ENCODE measurements at regions not wholly inside any gene's neighbourhood (a gene's known extent, or its start where the extent isn't known, plus 50 kb on each side); places are given as distances from the start of the nearest gene placed in this dataset.

DNA sequence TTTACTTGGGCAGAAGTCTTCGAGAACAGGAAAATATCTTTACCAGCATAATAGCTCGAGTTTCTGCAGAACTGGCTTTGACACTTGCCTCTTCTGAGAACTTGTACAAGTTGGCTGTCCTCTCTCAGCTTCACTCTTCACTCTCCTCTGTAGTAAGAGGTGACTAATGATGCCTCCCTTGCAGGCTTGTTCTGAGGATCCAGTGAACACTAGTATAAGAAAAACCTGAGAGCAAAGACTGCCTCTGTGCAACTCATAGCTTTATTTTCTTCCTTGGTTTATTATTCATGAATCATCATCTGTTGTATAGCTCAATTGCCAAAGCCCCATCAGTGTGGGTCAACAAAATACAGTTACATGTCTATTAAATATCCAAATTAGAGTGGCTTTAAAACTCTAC, 266.7 kb upstream of the CLNK start (continued):
- TF ChIP-seq MYC (IDR thresholded peaks at IDR 0.05; ENCODE audit: borderline replicate concordance, low read length) (no peak), TFCP2L1 (CRISPR knock-in tag; IDR thresholded peaks at IDR 0.05) (no peak), RFX5 (IDR thresholded peaks at IDR 0.05) (no peak), NR3C1 (IDR thresholded peaks at IDR 0.05) (no peak), SMC3 (IDR thresholded peaks at IDR 0.05) (no peak), EP300 (IDR thresholded peaks at IDR 0.05) (no peak)

DNA sequence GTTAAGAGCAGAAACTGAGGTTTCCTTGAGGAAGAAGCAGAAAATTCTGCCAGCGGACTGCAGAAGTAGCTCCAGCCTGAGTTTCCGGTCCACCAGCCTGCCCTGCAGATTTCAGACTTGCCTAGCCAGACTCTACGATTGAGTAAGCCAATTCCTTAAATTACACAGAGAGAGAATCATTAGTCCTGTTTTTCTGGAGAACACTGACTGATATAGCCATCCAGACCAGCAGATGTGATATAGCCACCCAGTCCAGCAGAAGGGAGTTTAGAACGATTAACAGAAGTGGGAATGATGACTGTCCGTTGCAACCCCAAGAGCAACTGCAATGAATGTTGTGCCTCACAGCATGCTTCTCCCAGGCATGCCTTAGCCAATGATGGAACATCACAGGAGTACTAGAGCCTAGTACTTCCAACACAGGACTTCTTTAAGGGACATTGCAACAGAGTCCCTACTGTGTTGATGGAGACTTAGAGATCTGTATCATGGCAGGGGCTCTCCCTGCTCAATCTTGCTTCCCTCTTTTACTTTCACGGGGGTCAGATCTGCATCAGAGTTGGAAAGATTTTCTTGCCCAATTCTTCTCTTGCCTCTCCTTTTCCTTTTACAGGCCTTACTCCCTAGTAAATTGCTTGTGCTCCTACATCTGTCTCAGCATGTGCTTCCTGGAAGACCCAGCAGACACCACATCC, 264.6 kb upstream of the CLNK start:
- H3K4me3 ChIP-seq = no peak overlapping the region
- no peak overlapping the region for H3K4me2 ChIP-seq
- no peak for FAIRE-seq
- no peak for ATAC-seq
- H3K4me1 ChIP-seq = no peaks in the 10 kb centered on the region
- H3K9me3 ChIP-seq = no peaks in the 10 kb centered on the region
- POLR2A ChIA-PET = no interaction called here
- DNase-seq (ENCODE audit: low read depth in 1 of 2, low spot score in 1 of 2) = no peak
- H3K27ac ChIP-seq = no peak overlapping the region
- WGBS (ENCODE audit: missing lambda C conversion rate) = 7% methylated on average over 6 of the region's 6 CpGs
- TF ChIP-seq CHD2 (IDR thresholded peaks at IDR 0.05; ENCODE audit: low read length, partially characterized antibody) (no peak), HEYL (CRISPR knock-in tag; IDR thresholded peaks at IDR 0.05) (no peak)
- TF ChIP-seq, protein P1, sequence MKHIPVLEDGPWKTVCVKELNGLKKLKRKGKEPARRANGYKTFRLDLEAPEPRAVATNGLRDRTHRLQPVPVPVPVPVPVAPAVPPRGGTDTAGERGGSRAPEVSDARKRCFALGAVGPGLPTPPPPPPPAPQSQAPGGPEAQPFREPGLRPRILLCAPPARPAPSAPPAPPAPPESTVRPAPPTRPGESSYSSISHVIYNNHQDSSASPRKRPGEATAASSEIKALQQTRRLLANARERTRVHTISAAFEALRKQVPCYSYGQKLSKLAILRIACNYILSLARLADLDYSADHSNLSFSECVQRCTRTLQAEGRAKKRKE (CRISPR knock-in tag; IDR thresholded peaks at IDR 0.05; ENCODE audit: low read depth) = no peak
- CTCF ChIA-PET = no interaction called here

DNA sequence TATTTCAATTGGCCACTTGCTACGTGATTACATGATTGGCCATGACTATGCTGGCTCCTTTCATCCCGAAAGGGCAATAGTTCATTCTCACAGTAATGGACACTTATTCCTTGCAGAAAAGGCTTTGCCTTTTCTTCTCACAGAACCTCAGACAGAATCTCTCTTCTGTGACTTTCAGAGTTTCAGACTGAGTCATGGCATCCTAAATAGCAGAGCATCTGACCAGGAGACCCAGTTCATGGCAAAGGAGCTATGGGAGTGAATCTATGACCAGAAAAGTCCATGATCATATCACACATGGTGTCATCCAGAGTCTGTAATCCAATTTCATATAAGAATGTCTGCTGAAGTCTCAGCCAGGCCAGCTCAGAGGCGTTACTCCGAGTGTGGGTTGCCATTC, 263.3 kb upstream of the CLNK start:
- 0% methylated on average over 2 of the region's 4 CpGs for WGBS (ENCODE audit: missing lambda C conversion rate)
- ChIA-PET CTCF (no interaction called here), POLR2A (no interaction called here)
- Histone ChIP-seq H3K27ac (no peak overlapping the region), H3K9me3 (no peaks in the 10 kb centered on the region), H3K4me2 (no peak overlapping the region), H3K4me3 (no peak overlapping the region), H3K4me1 (no peaks in the 10 kb centered on the region)
- FAIRE-seq (no peak), ATAC-seq (no peak), DNase-seq (ENCODE audit: low read depth in 1 of 2, low spot score in 1 of 2) (no peak)
- TF ChIP-seq ZSCAN20 (CRISPR knock-in tag; IDR thresholded peaks at IDR 0.05) (no peak), MYC (IDR thresholded peaks at IDR 0.05; ENCODE audit: borderline replicate concordance, low read length) (no peak), RFX5 (IDR thresholded peaks at IDR 0.05) (no peak), SREBF2 (IDR thresholded peaks at IDR 0.05) (no peak), FOXS1 (CRISPR knock-in tag; IDR thresholded peaks at IDR 0.05) (no peak), ZNF302 (CRISPR knock-in tag; IDR thresholded peaks at IDR 0.05) (no peak)
- TF ChIP-seq, protein P2, sequence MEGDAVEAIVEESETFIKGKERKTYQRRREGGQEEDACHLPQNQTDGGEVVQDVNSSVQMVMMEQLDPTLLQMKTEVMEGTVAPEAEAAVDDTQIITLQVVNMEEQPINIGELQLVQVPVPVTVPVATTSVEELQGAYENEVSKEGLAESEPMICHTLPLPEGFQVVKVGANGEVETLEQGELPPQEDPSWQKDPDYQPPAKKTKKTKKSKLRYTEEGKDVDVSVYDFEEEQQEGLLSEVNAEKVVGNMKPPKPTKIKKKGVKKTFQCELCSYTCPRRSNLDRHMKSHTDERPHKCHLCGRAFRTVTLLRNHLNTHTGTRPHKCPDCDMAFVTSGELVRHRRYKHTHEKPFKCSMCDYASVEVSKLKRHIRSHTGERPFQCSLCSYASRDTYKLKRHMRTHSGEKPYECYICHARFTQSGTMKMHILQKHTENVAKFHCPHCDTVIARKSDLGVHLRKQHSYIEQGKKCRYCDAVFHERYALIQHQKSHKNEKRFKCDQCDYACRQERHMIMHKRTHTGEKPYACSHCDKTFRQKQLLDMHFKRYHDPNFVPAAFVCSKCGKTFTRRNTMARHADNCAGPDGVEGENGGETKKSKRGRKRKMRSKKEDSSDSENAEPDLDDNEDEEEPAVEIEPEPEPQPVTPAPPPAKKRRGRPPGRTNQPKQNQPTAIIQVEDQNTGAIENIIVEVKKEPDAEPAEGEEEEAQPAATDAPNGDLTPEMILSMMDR (IDR thresholded peaks at IDR 0.05) = no peak
- TF ChIP-seq, protein P3, sequence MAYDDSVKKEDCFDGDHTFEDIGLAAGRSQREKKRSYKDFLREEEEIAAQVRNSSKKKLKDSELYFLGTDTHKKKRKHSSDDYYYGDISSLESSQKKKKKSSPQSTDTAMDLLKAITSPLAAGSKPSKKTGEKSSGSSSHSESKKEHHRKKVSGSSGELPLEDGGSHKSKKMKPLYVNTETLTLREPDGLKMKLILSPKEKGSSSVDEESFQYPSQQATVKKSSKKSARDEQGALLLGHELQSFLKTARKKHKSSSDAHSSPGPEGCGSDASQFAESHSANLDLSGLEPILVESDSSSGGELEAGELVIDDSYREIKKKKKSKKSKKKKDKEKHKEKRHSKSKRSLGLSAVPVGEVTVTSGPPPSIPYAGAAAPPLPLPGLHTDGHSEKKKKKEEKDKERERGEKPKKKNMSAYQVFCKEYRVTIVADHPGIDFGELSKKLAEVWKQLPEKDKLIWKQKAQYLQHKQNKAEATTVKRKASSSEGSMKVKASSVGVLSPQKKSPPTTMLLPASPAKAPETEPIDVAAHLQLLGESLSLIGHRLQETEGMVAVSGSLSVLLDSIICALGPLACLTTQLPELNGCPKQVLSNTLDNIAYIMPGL (CRISPR knock-in tag; IDR thresholded peaks at IDR 0.05; ENCODE audit: borderline replicate concordance) = no peak

DNA sequence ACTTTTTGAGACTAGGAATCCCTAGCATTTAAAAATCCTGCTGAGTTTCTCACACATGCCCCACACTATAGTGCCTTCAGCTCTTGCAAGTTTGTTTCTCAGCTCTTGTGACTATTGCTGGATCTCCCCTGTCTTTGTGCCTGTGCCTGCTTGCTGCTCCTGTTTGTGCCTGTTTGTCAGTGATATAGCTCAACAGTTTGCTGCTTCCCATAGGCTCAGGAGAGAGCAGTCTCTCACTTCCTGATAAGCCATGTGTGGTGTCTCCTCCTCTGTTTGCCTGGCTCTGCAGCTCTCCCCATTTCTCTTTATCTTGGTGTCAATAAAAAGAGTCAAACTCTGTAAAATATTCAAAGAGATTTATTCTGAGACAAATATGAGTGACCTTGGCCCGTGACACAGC, 259.8 kb upstream of the CLNK start:
- DNase-seq (ENCODE audit: low read depth in 1 of 2, low spot score in 1 of 2) = no peak
- Histone ChIP-seq H3K4me2 (no peak overlapping the region), H3K27ac (no peak overlapping the region), H3K9me3 (no peaks in the 10 kb centered on the region), H3K4me3 (no peak overlapping the region), H3K4me1 (no peaks in the 10 kb centered on the region)
- POLR2A ChIA-PET = no interaction called here
- CTCF ChIA-PET = no interaction called here
- WGBS (ENCODE audit: missing lambda C conversion rate) = 0% methylated on average over 1 of the region's 1 CpG
- no peak for FAIRE-seq
- ATAC-seq = no peak
- TF ChIP-seq HOXA7 (CRISPR knock-in tag; IDR thresholded peaks at IDR 0.05) = no peak
- no peak for TF ChIP-seq TP53 (CRISPR knock-in tag; IDR thresholded peaks at IDR 0.05)
- TF ChIP-seq MAZ (IDR thresholded peaks at IDR 0.05; ENCODE audit: borderline replicate concordance, low read depth, low read length) = no peak
- TF ChIP-seq JUNB (IDR thresholded peaks at IDR 0.05) = no peak
- TF ChIP-seq TFCP2L1 (CRISPR knock-in tag; IDR thresholded peaks at IDR 0.05) = no peak
- TF ChIP-seq KDM1A (IDR thresholded peaks at IDR 0.05; ENCODE audit: low read depth) = no peak
- TF ChIP-seq EHF (CRISPR knock-in tag; IDR thresholded peaks at IDR 0.05) = no peak
- TF ChIP-seq NR3C1 (IDR thresholded peaks at IDR 0.05) = no peak
- TF ChIP-seq, protein P2 (IDR thresholded peaks at IDR 0.05) = no peak
- TF ChIP-seq MYC (IDR thresholded peaks at IDR 0.05; ENCODE audit: borderline replicate concordance, low read length) = no peak
- TF ChIP-seq, protein P1 (CRISPR knock-in tag; IDR thresholded peaks at IDR 0.05; ENCODE audit: low read depth) = no peak
- no peak for TF ChIP-seq RCOR1 (IDR thresholded peaks at IDR 0.05; ENCODE audit: low read depth, low read length)
- no peak for TF ChIP-seq MAFK (IDR thresholded peaks at IDR 0.05; ENCODE audit: partially characterized antibody)
- TF ChIP-seq, protein P4, sequence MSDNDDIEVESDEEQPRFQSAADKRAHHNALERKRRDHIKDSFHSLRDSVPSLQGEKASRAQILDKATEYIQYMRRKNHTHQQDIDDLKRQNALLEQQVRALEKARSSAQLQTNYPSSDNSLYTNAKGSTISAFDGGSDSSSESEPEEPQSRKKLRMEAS (IDR thresholded peaks at IDR 0.05) = no peak
- no peak for TF ChIP-seq JUN (IDR thresholded peaks at IDR 0.05)

Measured in A549 (cell line).